HUES6 (cell line): ENCODE measurements at regions not wholly inside any gene's neighbourhood (a gene's known extent, or its start where the extent isn't known, plus 50 kb on each side); places are given as distances from the start of the nearest gene placed in this dataset.

Experiments
- H3K27ac ChIP-seq: 2 replicates; pipeline ENCODE4 v1.7.0; 2013; ENCODE audit warnings: low read depth, mild to moderate bottlenecking, low read length, inconsistent platforms
- H3K27me3 ChIP-seq: 2 replicates; pipeline ENCODE4 v1.6.1; 2013; ENCODE audit warnings: low read length; ENCODE audit not compliant: control insufficient read depth, insufficient read depth
- H3K36me3 ChIP-seq: 2 replicates; pipeline ENCODE4 v1.6.1; 2013; ENCODE audit warnings: low read length; ENCODE audit not compliant: control insufficient read depth, insufficient read depth
- H3K4me1 ChIP-seq: 2 replicates; pipeline ENCODE4 v1.6.1; 2013; ENCODE audit warnings: low read length; ENCODE audit not compliant: control insufficient read depth, insufficient read depth
- H3K4me3 ChIP-seq: 2 replicates; pipeline ENCODE4 v1.5.1; 2013; ENCODE audit warnings: low read depth, low read length
- H3K9ac ChIP-seq: one replicate; pipeline ENCODE4 v1.6.1; 2013; ENCODE audit warnings: mild to moderate bottlenecking, low read length
- H3K9me3 ChIP-seq: 2 replicates; pipeline ENCODE4 v1.6.1; 2013; ENCODE audit warnings: low read depth, low read length; ENCODE audit not compliant: control insufficient read depth, insufficient read depth

GRCh38 chr5:144548936-144549335, 378.3 kb downstream of the KCTD16 start:
- H3K9me3 ChIP-seq, result no peaks in the 10 kb centered on the region
- no peak overlapping the region for H3K9ac ChIP-seq
- no peak overlapping the region for H3K27ac ChIP-seq
- H3K36me3 ChIP-seq, result no peaks in the 10 kb centered on the region
- no peak overlapping the region for H3K4me3 ChIP-seq
- no peaks in the 10 kb centered on the region for H3K4me1 ChIP-seq
- H3K27me3 ChIP-seq, result no peaks in the 10 kb centered on the region

GRCh38 chr5:144547098-144547499, 376.4 kb downstream of the KCTD16 start:
- H3K4me1 ChIP-seq, result no peaks in the 10 kb centered on the region
- H3K36me3 ChIP-seq, result no peaks in the 10 kb centered on the region

GRCh38 chr5:144538845-144539244, 368.2 kb downstream of the KCTD16 start:
- Histone ChIP-seq H3K27me3 (no peaks in the 10 kb centered on the region), H3K36me3 (no peaks in the 10 kb centered on the region), H3K9me3 (peaks cover 5% of the 10 kb centered on the region; the same call in 1 of the 2 replicates), H3K27ac (no peak overlapping the region), H3K4me3 (no peak overlapping the region), H3K9ac (no peak overlapping the region), H3K4me1 (no peaks in the 10 kb centered on the region)

More at GRCh38 chr5:144547098-144547499, 376.4 kb downstream of the KCTD16 start:
- H3K9me3 ChIP-seq, result no peaks in the 10 kb centered on the region
- H3K27ac ChIP-seq, result no peak overlapping the region
- H3K9ac ChIP-seq, result no peak overlapping the region
- H3K27me3 ChIP-seq, result no peaks in the 10 kb centered on the region
- H3K4me3 ChIP-seq, result no peak overlapping the region
